Fibroblast of lung (primary cell): ENCODE measurements at regions not wholly inside any gene's neighbourhood (a gene's known extent, or its start where the extent isn't known, plus 50 kb on each side); places are given as distances from the start of the nearest gene placed in this dataset.

Experiments
- CTCF ChIP-seq, 2 donors: IDR thresholded peaks in 1 of 2; conservative IDR thresholded peaks in 1 of 2; 1 replicate in 1 of 2; 2 replicates in 1 of 2; pipeline ENCODE4 v1.5.1; 2011 to 2012; ENCODE audit warnings: low read length in 2 of 2, control low read depth in 1 of 2, inconsistent platforms in 1 of 2, low read depth in 1 of 2, mild to moderate bottlenecking in 1 of 2
- EZH2 ChIP-seq: IDR thresholded peaks from 2 replicates; pipeline ENCODE4 v1.5.1; 2012; ENCODE audit warnings: low read length, control low read depth, mild to moderate bottlenecking; ENCODE audit errors: missing control alignments

DNA sequence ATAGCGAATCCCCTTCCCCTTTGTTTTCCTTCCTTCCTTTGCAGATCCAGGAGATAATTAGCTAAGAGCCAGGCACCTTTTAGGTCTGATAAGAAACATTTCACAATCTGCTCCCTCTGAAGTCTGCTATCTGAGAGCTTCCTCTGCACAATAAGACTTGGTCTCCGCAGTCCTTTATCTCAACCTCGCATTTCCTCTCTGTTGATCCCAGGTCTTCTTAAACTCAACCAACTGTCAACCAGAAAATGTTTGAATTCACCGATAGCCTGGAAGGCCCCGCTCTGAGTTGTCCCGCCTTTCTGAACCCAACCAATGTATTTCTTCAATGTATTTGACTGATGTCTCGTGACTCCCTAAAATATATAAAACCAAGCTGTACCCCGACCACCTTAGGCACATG is 78.4 kb upstream of the CTDP1 start:
- TF ChIP-seq CTCF (conservative IDR thresholded peaks at IDR 0.05 in 1 of 2, IDR thresholded peaks at IDR 0.05 in 1 of 2; ENCODE audit: low read depth in 1 of 2, low read length in 2 of 2) (no peak), EZH2 (no peak)
